Upper lobe of left lung (tissue), 4 donors: ENCODE measurements at regions not wholly inside any gene's neighbourhood (a gene's known extent, or its start where the extent isn't known, plus 50 kb on each side); places are given as distances from the start of the nearest gene placed in this dataset.

Source experiments
- POLR2A ChIP-seq, 4 donors: fragments of 450-650 bp; IDR thresholded peaks; one replicate each; pipeline ENCODE4 v1.5.1; 2016 to 2017; ENCODE audit warnings: antibody characterized with exemption in 4 of 4, mild to moderate bottlenecking in 2 of 4
- POLR2AphosphoS5 ChIP-seq, 2 donors: sonication (generic); formaldehyde crosslinking; IDR thresholded peaks; one replicate each; pipeline ENCODE4 v1.5.1; 2017; ENCODE audit warnings: antibody characterized with exemption in 2 of 2
- TF ChIP-seq, protein P1 (sequence below), 6 experiments: fragments of 450-650 bp in 4 of 6; fragments of 200-600 bp in 2 of 6; sonication (generic) in 2 of 6; IDR thresholded peaks; one replicate each; pipeline ENCODE4 v1.5.1; 2016 to 2019; ENCODE audit warnings: antibody characterized with exemption in 6 of 6

DNA sequence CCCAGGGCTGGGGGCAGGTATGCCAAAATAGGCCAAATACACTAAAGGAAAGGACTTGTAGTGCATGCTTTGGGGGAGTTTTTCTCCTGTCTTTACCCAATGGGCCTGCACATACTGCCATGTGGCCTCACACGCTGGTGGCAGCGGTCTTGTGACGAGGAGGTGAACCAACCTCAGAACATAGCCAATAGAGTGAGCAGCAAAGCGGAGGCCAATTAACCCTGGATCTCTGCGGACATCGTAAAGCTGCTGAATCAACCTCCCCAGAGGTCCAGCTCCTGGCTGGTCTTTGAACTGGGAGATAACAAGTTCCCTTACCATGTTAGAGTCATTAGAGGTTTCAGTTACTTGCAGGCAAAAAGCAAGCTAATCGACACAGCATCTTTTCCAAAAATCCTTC lies 280.1 kb downstream of the PREX1 start:
- TF ChIP-seq, protein P1, sequence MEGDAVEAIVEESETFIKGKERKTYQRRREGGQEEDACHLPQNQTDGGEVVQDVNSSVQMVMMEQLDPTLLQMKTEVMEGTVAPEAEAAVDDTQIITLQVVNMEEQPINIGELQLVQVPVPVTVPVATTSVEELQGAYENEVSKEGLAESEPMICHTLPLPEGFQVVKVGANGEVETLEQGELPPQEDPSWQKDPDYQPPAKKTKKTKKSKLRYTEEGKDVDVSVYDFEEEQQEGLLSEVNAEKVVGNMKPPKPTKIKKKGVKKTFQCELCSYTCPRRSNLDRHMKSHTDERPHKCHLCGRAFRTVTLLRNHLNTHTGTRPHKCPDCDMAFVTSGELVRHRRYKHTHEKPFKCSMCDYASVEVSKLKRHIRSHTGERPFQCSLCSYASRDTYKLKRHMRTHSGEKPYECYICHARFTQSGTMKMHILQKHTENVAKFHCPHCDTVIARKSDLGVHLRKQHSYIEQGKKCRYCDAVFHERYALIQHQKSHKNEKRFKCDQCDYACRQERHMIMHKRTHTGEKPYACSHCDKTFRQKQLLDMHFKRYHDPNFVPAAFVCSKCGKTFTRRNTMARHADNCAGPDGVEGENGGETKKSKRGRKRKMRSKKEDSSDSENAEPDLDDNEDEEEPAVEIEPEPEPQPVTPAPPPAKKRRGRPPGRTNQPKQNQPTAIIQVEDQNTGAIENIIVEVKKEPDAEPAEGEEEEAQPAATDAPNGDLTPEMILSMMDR (IDR thresholded peaks at IDR 0.05) = no peak
- TF ChIP-seq POLR2A (IDR thresholded peaks at IDR 0.05) = no peak
- no peak for TF ChIP-seq POLR2AphosphoS5 (IDR thresholded peaks at IDR 0.05)
